KG1 (cell line): ENCODE measurements at regions not wholly inside any gene's neighbourhood (a gene's known extent, or its start where the extent isn't known, plus 50 kb on each side); places are given as distances from the start of the nearest gene placed in this dataset.

ENCODE experiments used
- DNase-seq: peaks from one replicate; lab custom pipeline; 2025; lab: John Stamatoyannopoulos, UW

DNA sequence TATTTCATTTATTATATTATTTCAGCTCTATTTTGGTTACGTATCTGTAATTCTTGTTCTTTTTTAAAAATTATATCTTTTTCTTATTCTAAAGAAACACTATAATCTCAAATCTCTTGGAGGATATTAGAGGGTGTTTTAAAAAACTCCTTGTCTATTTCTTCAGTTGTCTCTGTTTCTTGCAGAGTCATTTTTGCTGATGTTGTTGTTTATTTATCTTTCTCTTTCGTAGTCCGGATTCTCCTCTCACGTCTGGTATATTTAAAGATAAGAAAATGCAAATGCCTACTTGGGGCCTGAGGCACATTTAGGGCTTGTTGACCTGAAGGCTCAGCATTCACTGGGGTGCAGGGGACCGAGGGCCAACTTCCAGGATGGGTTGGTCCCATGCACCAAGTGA, 181.2 kb upstream of the CTBP2 start:
- no peak for DNase-seq

DNA sequence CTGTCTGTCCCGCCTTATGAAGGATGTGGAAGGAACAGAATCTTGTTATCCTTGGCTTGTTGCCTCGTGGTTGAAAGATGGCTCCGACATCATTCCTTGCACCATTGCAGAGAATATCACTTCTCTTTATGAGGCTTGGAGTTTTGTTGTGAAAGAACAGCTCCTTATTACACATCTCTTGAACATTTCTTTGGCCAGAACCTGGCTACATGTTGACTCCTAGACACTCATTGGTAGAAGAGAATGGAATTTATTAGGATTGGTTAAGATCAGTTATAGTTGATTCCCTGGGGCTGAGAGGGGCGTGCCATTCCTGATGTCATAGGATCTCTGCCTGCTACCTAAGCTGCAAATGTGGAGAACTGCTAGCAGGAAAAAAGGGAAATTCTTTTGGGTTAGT, 180.5 kb upstream of the CTBP2 start:
- no peak for DNase-seq

DNA sequence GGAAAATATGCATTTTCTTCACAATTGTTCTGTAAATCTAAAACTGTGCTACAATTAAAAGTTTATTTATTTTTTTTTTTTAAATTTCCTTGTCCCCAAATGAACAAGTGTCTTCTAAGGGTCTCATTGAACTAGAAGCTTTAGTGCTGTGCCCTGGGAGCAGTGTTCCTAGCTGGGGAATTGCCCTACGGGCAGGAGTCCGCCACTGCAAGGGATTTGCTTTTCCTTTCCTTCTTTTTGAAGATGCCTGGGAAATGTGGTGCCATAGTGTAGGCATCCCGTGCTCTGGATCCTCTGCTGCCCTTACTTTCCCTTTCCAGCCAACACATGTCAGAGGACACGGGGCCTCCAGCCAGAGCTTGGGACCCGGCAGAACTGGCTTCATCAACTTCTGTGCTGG, 177.1 kb upstream of the CTBP2 start:
- no peak for DNase-seq

DNA sequence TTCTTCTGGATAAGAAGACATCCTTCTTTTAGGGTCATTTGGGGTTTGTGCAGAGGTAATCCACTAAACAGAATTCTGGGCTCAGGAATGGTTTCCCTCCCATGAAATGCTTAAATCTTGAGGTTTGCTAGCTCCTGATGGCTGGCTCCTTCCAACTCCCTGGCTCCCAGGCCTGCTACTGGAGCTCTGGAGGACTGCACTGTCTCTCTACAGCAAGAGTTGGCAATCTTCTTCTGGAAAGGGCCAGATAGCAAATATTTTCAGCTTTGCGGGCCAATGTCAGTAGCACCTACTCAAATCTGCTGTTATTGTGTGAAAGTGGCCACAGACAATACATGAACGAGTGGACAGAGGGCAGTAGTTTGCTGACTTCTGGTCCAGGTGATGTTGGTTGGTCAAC, 174.2 kb upstream of the CTBP2 start:
- no peak for DNase-seq

DNA sequence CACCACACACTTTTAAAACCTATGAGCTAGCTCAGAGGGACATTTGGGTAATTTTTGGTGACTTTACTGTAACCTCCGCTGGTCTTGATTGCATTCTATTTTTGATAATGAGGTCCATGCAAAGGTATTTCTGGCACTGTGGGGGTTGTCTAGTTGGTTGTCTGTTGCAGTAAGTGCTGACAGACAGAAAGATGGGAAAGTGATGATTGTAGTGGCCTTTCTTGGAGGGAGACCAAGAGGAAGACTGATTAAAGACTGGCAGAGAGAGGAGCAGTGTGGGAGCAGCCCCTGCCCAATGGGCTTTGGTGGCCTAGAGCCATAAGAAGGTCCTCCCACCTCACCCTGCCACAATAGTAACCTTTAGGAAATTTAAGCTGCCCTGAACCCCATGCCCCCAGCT, 173.4 kb upstream of the CTBP2 start:
- DNase-seq = no peak

DNA sequence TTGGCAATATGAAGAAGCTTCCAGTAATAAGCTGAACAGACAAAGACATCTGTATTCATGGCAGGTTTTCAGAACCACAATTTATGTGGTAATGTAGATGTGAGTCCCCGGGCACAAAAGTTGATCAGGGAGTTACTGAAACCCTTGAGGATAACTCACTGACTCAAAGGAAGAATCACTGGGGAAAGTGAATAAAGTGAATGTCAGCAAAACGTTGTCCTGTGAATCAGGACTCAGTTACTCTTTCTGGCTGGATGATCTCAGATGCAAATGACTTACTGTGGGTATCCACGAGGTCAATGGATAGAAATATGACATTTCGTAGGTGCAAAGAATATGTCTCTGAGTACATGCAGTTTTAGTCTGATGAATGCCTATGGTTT, 172.8 kb upstream of the CTBP2 start:
- DNase-seq = no peak

DNA sequence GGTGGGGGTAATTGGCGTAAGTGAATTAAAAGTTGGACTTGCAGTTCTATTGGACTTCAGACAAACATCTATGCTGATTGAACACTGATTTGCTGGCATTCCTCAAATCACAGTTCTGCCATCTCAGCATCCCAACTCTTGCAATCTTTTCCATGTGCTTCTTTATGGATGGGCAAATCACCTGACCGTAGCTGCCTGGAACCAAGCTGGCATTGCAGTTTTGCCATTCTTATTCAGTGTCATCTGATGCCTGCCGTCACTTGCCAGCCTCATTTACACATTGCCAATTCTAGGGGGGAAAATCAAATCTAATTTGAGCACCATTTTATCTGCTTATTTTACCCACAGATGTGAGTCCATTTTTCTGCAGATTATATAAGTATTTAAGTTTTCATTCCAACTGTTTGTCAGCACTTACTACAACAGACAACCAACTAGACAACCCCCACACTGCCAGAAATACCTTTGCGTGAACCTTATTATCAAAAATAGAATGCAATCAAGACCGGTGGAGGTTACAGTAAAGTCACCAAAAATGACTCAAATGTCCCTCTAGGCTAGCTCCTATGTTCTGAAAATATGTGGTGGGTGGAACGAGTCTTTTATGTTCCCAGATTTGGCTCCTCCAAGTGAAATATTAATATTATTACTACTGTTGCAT, 172.3 kb upstream of the CTBP2 start:
- DNase-seq = no peak

DNA sequence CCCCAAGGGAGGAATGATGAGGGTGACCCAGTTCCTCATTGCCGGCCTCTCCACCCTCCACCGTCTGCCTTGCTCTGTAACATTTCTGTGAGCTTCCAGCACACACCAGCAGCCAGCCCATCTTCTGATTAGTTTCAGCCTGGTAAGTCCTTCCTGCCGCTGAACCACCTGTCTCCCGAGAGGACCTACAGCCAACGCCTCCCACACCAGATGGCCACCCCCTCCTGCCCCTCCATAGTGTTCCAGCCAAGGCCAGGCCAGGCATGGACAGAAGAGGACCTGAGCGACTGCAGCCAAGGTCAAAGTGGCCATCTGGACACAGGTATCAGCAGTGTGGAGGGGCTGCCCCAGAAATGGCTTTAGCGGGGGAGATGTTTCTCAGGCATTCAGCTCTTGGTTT, 170.7 kb upstream of the CTBP2 start:
- DNase-seq = no peak

DNA sequence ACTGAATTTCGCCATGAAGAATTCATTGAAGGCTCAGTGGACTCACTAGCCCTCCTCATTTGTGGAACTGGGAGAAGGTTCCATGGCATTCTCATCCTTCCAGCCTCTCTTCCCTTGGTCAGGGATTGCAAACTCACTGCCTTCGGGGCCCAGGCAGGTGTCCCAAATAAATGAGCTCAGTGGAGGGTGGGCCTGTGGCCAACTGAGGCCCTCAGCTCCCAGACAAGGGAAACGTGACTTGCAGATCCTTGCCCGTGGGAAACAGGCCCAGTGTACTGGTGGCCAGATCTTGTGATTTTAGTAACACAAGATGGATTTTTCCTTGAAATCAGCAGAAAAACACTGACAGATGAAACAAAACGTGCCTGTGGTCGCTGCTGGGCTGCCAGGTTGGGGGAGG, 168.7 kb upstream of the CTBP2 start:
- DNase-seq = no peak

DNA sequence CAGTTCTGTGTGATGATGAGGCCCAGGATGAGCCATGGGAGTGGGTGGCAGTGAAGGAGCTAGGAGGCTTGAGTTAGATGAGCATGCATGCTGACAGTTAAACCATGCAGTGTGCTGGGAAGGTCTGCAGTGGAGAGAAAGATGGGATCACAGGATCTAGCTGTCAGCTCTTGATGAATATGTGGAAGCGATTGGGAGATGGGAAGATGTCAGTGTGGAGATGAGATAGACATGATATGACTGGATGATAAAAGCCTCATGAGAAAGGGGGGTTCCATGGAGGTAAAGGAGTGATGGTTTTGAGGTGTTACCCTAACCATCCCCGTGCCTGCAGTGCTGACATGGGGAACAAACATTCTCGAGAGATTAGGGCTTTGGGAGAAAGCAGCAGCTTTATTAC, 165.0 kb upstream of the CTBP2 start:
- DNase-seq = no peak

DNA sequence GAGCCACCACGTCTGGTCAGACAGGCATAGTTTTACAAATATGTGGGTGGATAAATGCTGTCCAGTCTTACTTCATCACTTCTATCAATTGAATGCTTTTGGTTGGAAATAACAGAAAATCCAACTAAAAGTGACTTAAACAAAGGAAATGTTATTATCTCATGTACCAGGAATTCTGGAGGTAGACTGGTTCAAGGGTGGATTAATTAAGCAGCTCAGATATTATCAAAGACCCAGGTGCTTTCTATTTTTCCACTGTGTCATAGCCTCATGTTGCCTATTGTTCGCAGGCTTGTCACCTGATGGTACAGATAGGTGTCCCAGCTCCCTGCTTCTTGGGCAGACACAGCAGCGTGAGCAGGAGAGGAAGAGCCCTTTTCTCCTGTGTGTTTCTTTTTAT, 156.1 kb upstream of the CTBP2 start:
- no peak for DNase-seq

DNA sequence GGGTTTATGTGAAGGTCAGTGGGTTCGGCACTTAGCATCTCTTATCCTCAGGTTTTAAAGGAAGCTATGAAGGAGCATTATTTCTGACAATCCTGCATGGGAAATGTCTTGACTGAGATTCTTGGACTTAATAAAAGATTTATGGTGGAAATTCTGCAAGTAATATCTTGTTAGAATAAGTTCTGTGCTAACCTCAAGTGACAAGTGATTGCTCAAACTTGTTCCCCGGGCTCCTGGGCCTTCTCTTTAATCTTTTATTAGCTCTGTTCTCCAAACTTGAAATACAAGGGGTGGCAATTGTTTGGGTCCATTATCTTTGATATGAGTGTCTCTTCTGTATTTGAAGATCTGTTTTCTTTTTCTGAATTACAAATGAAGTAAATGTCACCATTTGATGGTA, 140.6 kb upstream of the CTBP2 start:
- no peak for DNase-seq

DNA sequence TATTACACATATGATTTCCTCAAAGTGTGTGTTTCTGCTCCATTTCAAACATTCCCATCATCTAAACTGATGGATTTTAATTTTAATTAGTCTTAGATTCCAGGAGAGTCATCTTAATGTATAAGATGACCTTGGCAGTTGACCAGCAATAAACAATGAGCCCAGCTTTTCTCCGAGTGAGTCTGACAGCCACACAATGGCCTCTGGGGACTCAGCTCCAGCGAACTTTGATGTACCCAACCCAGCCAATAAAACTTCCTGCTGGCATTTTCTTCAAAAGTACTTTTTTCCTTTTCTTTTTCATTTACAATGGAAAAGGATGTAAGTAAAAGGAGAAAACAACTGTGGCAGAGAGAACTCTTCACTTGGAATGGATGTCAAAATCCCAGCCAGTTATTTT, 139.1 kb upstream of the CTBP2 start:
- no peak for DNase-seq

DNA sequence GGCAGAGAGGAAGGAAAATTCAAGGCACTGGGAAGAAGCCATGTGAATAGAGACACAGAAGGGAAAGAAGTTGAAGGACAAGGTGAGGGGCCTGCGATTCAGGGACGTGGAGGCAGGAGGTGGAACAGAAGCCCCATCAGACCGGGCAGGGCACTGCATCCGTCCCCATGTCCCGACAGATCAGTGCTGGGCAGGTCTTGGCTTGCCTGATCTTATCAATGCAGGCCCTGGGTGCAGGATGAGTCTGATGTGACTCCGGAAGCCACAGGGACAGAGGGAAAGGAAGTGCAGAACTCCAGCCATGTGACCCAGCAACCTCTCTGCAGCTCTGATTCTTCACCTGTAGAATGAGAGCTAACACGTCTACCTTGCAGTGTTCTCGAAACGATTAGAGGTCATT, 136.2 kb upstream of the CTBP2 start:
- DNase-seq = no peak

DNA sequence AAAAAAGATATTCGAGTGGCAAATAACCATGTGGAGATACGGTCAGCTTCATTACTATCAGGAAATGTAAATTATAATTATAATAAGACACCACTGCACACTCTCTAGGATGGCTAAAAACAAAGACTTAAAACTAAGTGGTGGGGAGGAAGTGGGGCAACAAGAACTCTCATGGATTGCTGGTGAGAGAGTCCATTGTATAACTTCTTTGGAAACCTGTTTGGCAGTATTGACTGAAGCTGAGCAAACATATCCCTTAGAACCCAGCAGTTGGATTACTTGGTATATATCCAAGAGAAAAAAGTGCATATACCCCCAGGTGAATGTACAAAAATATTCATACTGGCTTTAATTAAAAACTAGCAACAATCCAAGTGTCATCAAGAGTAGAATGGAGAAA, 133.7 kb upstream of the CTBP2 start:
- DNase-seq = no peak

DNA sequence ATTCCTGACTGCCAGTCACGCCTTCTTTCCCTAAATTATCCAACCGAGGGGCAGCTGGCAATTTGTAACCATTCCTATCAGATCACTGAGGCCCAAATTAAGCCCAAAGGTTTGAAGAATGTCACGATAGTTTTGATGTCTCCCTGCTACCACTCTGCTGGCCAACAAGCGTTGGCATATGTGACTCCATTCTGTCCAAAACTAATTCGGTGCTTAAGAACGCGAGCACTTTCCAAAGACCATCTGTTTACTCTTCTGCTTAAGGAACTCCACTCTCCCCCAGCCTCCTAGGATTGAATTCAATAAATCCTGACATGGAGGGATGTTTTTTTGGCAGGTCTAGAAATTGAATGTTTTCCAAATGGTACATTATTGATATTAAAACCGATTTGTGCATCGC, 131.5 kb upstream of the CTBP2 start:
- no peak for DNase-seq

DNA sequence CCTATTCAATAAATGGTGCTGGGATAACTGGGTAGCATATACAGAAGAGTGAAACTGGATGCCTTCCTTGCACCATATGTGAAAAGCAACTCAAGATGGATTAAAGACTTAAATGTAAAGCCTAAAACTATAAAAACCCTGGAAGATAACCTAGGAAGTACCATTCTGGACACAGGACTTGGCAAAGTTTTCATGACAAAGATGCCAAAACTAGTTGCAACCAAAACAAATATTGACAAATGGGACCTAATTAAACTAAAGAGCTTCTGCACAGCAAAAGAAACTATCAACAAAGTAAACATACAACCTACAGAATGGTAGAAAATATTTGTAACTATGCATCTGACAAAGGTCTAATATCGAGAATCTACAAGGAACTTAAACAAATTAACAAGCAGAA, 129.1 kb upstream of the CTBP2 start:
- no peak for DNase-seq

DNA sequence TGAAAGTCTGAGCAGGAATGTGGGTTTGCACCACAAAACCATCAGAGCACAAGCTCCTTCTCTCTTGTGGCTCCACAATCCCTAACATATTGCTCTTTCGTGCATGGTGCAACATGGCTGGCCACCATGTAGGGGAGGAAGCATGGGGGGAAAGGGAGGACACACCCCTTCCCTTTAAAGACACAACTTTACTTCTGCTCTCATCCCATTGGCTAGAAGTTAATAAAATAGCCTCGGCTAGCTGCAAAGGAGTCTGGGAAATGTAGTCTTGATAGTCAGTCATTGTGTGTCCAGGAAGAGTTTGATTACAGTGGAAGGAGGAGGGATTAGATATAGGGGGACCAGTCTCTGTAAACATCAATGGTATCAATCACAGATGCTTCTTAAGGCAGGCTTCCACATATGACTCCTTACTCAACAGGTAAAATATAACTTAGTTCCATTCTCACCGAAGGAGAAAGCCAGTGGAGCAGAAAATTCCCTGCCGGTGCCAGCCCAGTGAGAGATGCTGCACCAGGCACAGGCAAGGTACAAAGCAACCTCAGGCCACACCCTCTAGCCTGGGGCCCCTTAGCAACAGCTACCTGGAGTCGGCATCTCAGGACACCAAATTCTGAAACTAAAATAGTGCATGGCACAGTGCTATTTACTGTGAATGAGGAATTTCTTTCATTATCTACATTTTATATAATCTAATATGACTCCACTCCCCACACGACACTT, 124.7 kb upstream of the CTBP2 start:
- no peak for DNase-seq

DNA sequence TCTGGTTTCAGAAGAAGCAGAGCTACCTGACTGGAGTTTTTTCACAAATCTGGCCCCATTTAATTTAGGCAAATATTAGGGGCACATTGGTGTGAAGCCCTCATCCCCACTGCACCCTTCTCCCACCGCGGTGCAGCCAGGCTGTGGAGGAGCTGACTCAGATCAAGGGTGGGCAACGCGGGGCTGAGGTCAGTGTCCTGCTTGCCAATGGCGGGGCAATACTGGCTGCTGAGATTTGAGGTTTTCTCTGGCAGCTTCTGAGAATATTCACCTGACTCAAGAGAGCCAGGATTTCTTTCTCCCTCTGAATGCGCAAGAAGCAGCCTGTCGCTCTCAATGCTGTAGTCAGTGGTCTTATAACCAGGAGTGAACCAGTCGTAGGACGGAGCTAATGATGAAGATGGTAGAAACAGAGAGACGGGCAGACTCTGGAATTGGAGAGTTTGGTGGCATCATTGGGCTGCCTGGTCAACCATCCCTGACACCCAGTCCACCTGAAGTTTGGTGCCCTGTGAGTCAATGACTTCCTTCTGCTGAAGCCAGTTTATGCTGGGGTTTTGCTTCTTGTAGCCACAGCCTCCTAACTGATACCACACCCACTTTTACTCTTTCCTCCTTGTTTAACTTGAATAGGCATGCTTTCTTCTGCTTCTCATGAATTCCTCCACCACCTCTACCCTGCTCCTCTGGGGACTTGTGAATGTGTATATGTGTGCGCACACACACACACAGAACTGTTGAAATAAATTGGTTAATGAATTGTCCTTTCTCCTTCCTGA, 123.7 kb upstream of the CTBP2 start:
- no peak for DNase-seq

DNA sequence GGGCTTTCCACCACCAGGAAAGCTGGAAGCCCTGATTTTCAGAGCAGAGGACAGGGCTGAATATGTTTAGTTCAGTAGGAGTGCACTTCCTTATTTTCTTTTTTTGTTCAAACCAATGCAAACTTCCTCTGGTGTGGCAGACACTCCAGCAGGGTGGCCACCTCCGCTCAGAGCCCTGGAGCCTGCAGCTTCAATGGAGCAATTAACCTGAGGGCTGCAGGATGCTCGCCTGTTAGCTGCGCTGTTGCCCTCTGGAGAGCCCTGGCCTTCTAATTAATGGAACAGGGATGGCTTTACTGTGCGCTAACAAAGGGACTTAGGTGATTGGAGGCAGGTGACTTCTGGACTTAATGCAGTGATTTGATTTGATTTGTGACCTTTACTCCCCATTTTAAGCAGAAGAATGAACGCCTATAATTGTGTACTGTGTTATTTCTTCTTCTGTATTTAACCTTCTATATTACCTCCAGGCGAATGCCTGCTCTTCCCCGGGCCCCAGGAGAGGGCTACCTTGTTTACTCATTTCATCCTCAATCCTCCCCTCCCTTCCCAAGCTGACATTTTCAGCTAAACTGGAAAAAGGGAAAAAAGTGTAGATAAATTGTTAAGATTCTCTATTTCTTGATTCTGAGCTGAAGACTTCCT, 123.0 kb upstream of the CTBP2 start:
- DNase-seq = no peak

DNA sequence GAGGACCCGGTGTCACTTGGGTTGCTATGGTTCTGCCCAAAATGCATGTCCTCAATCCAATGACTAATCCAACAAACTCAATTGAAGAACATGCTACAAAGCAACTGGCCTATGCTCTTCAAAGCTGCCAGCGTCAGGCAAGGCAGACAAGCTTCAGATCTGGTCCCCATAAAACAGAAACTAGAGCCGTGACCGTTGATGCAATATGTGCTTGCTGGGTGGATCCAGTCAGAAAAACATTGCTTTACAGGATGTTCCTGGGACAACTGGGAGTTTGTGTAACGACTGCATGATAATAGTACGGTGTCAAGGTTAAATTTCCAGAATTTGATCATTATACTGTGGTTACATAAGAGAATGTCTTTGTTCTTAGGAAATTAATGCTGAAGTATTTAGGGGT, 120.7 kb upstream of the CTBP2 start:
- no peak for DNase-seq

DNA sequence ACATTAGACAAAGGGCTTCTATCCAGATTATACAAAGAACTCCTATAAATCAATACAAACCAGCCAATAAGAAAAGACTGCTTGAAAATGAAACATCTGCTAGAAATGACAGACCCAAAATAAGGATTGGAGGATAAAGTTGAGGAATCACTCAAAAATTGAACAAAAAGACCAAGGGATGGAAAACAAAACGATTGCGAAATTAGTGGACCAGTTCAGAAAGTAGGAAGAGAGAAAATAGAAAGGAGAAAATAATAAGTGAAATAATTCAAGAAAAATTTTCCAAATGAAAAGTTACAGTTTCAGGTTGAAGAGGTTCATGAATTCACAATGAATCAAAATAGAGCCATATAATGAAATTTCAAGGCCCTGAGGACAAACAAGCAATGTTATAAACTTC, 115.8 kb upstream of the CTBP2 start:
- DNase-seq = no peak

DNA sequence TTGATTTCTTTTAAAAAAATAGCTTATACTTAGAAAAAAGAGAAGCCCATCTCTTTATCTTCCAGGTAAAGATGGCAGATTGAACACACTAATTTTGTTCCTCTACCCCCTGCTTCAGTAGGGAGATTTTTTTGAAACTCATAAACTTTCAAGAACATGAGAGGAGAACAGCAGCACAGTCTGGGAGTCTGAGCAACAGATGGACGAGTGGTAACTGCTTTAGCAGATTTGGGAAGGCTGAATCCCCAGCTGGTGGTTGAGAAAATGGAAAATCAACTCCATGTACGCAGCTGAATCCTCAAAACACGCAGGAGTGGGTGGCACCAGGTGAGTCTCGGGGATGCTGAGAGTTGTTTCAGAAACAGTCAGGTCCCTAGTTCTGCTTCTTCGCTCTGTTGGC, 114.6 kb upstream of the CTBP2 start:
- DNase-seq = no peak
